Right kidney (tissue), 1 donor: ENCODE measurements at regions not wholly inside any gene's neighbourhood (a gene's known extent, or its start where the extent isn't known, plus 50 kb on each side); places are given as distances from the start of the nearest gene placed in this dataset.

Experiments used
- DNase-seq: peaks from one replicate; pipeline ENCODE4 v3.0.0-alpha.2; 2016

- DNase-seq, result no peak
Observed at GRCh38 chrX:36947214-36947613, 61.0 kb upstream of the FAM47C start.

GRCh38 chrX:36950495-36951253, 57.5 kb upstream of the FAM47C start:
- no peak for DNase-seq

GRCh38 chrX:36957425-36958328, 50.5 kb upstream of the FAM47C start:
- DNase-seq, result peak; percentile 56
